Neutrophil (primary cell): ENCODE measurements at regions not wholly inside any gene's neighbourhood (a gene's known extent, or its start where the extent isn't known, plus 50 kb on each side); places are given as distances from the start of the nearest gene placed in this dataset.

ENCODE experiments used
- H3K27ac ChIP-seq: fragments of 200-600 bp; sonication (generic); 2 replicates; pipeline ENCODE4 v1.5.1; 2016; ENCODE audit warnings: mild to moderate bottlenecking, moderate library complexity
- H3K27me3 ChIP-seq: fragments of 200-600 bp; sonication (generic); 2 replicates; pipeline ENCODE4 v1.6.0; 2016; ENCODE audit warnings: mild to moderate bottlenecking
- H3K36me3 ChIP-seq: fragments of 200-600 bp; sonication (generic); 2 replicates; pipeline ENCODE4 v1.5.1; 2017
- H3K4me1 ChIP-seq, 2 experiments: fragments of 200-600 bp in 1 of 2; sonication (generic) in 1 of 2; 1 replicate in 1 of 2; 2 replicates in 1 of 2; pipeline versions ENCODE4 v1.5.1 to v1.6.1; 2013 to 2016; ENCODE audit warnings: low read depth in 1 of 2, low read length in 1 of 2, mild to moderate bottlenecking in 1 of 2, moderate library complexity in 1 of 2; ENCODE audit not compliant: control insufficient read depth in 1 of 2, insufficient read depth in 1 of 2
- H3K4me3 ChIP-seq, 2 experiments: fragments of 200-600 bp in 1 of 2; sonication (generic) in 1 of 2; 1 replicate in 1 of 2; 2 replicates in 1 of 2; pipeline ENCODE4 v1.5.1; 2013 to 2016; ENCODE audit warnings: low read depth in 1 of 2, low read length in 1 of 2, mild to moderate bottlenecking in 1 of 2, moderate library complexity in 1 of 2
- H3K9me3 ChIP-seq: fragments of 200-600 bp; sonication (generic); 2 replicates; pipeline ENCODE4 v1.5.1; 2016
- CTCF ChIP-seq: fragments of 200-600 bp; sonication (generic); IDR thresholded peaks from 2 replicates; pipeline ENCODE4 v1.5.1; 2016; ENCODE audit warnings: antibody characterized with exemption

- no peaks in the 10 kb centered on the region for H3K9me3 ChIP-seq
- no peaks in the 10 kb centered on the region for H3K27me3 ChIP-seq
- no peak overlapping the region for H3K4me3 ChIP-seq
- H3K36me3 ChIP-seq: no peaks in the 10 kb centered on the region
- H3K4me1 ChIP-seq: no peaks in the 10 kb centered on the region
- no peak for TF ChIP-seq CTCF
- no peak overlapping the region for H3K27ac ChIP-seq
These were observed 144.8 kb downstream of the MACROH2A1 start for GRCh38 chr5:135254183-135254582.

GRCh38 chr5:135253601-135254178 is 145.3 kb downstream of the MACROH2A1 start:
- H3K4me1 ChIP-seq: no peaks in the 10 kb centered on the region
- TF ChIP-seq CTCF: no peak
- H3K27me3 ChIP-seq: no peaks in the 10 kb centered on the region
- no peaks in the 10 kb centered on the region for H3K9me3 ChIP-seq
- H3K4me3 ChIP-seq: no peak overlapping the region
- no peak overlapping the region for H3K27ac ChIP-seq
- no peaks in the 10 kb centered on the region for H3K36me3 ChIP-seq

- no peaks in the 10 kb centered on the region for H3K9me3 ChIP-seq
- H3K4me3 ChIP-seq: no peak overlapping the region
- H3K4me1 ChIP-seq: no peaks in the 10 kb centered on the region
- TF ChIP-seq CTCF: no peak
- H3K36me3 ChIP-seq: no peaks in the 10 kb centered on the region
- no peak overlapping the region for H3K27ac ChIP-seq
- H3K27me3 ChIP-seq: no peaks in the 10 kb centered on the region
These were observed 147.9 kb downstream of the MACROH2A1 start for GRCh38 chr5:135251093-135251492.

- TF ChIP-seq CTCF: no peak
These were observed 148.4 kb downstream of the MACROH2A1 start for GRCh38 chr5:135250671-135251070.

GRCh38 chr5:135249658-135250057 is 149.4 kb downstream of the MACROH2A1 start:
- H3K27me3 ChIP-seq: no peaks in the 10 kb centered on the region
- H3K4me1 ChIP-seq: peaks cover 0 to 5% of the 10 kb centered on the region in 2 experiments
- no peak overlapping the region for H3K4me3 ChIP-seq
- TF ChIP-seq CTCF: no peak
- H3K36me3 ChIP-seq: no peaks in the 10 kb centered on the region
- no peaks in the 10 kb centered on the region for H3K9me3 ChIP-seq
- no peak overlapping the region for H3K27ac ChIP-seq

More at GRCh38 chr5:135250671-135251070, 148.4 kb downstream of the MACROH2A1 start:
- H3K36me3 ChIP-seq: no peaks in the 10 kb centered on the region
- H3K27ac ChIP-seq: no peak overlapping the region
- H3K9me3 ChIP-seq: no peaks in the 10 kb centered on the region
- peaks cover 0 to 3% of the 10 kb centered on the region in 2 experiments for H3K4me1 ChIP-seq
- H3K27me3 ChIP-seq: no peaks in the 10 kb centered on the region
- no peak overlapping the region for H3K4me3 ChIP-seq
